AG10803 (cell line): ENCODE measurements at regions not wholly inside any gene's neighbourhood (a gene's known extent, or its start where the extent isn't known, plus 50 kb on each side); places are given as distances from the start of the nearest gene placed in this dataset.

ENCODE experiments used
- DNase-seq: peaks from one replicate; pipeline ENCODE4 v3.0.0; 2010; ENCODE audit warnings: low read depth
- H3K4me3 ChIP-seq: 2 replicates; pipeline ENCODE4 v1.5.1; 2011; ENCODE audit warnings: mild to moderate bottlenecking, low read length, control low read depth
- TF ChIP-seq, protein P1 (sequence below): conservative IDR thresholded peaks from 2 replicates; pipeline ENCODE4 v1.5.1; 2011; ENCODE audit warnings: mild to moderate bottlenecking, low read length, control low read depth, inconsistent platforms

DNA sequence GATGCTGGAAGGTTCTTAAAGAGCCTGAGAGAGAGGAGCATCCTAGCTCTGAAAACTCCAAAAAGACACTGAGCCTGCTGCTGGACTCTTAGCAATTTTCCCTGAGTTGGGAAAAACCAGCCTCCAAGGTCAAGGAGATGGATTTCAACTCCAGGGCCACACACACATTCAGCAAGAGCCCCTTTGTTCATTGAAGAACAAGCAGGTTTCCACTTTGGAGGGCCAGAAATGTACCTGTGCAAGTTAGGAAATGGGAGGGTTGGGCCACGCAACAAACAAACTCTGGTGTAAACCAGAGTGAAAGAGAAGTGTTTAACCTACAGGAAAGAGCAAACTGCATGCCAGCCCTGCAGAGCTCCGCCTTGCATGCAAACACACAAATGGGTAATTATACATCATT lies 264.8 kb upstream of the RPL38 start:
- DNase-seq, result no peak
- no peak overlapping the region for H3K4me3 ChIP-seq
- TF ChIP-seq, protein P1, sequence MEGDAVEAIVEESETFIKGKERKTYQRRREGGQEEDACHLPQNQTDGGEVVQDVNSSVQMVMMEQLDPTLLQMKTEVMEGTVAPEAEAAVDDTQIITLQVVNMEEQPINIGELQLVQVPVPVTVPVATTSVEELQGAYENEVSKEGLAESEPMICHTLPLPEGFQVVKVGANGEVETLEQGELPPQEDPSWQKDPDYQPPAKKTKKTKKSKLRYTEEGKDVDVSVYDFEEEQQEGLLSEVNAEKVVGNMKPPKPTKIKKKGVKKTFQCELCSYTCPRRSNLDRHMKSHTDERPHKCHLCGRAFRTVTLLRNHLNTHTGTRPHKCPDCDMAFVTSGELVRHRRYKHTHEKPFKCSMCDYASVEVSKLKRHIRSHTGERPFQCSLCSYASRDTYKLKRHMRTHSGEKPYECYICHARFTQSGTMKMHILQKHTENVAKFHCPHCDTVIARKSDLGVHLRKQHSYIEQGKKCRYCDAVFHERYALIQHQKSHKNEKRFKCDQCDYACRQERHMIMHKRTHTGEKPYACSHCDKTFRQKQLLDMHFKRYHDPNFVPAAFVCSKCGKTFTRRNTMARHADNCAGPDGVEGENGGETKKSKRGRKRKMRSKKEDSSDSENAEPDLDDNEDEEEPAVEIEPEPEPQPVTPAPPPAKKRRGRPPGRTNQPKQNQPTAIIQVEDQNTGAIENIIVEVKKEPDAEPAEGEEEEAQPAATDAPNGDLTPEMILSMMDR, result no peak

DNA sequence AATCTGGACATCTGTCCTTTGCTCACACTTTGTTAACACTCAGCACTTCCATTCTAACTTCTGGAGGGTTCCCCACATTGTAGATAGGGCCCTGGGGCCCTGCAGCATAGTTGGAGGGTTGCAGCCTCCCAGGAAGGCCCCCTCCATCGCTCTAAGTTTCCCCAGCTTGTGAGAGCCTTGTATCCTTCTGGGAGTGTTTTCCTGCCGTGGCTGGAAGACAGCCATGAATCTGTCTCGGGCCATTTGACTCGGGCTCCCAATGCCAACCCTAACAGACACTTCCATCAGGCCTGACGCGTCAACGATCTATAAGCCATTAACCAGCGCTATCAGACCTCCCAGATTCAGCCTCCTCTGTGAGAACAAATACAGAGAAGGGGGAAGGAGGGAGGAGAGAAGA lies 263.7 kb upstream of the RPL38 start:
- no peak overlapping the region for H3K4me3 ChIP-seq
- no peak for DNase-seq

DNA sequence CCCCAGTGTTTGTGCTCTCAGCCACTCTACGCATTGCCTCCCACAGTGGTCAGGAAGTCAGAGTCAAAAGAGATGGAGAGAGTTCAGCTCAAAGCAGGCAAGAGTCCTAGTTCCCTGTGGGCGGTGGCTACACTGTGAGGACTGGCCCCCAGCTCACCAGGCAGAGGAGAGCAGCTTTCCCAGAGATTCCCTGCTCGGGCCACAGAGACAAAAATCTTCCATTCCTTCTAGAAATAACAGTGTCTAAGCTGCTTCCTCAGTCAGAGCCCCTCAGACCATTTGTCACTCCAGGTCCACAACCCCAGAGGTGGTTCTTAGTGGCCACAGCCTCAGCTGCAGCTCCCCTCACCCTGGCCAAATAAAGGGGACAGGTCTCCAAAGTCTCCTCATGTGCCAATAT lies 263.0 kb upstream of the RPL38 start:
- no peak for DNase-seq
- no peak overlapping the region for H3K4me3 ChIP-seq
- TF ChIP-seq, protein P1, result no peak

More for the DNA sequence above, 263.7 kb upstream of the RPL38 start:
- TF ChIP-seq, protein P1, result no peak

DNA sequence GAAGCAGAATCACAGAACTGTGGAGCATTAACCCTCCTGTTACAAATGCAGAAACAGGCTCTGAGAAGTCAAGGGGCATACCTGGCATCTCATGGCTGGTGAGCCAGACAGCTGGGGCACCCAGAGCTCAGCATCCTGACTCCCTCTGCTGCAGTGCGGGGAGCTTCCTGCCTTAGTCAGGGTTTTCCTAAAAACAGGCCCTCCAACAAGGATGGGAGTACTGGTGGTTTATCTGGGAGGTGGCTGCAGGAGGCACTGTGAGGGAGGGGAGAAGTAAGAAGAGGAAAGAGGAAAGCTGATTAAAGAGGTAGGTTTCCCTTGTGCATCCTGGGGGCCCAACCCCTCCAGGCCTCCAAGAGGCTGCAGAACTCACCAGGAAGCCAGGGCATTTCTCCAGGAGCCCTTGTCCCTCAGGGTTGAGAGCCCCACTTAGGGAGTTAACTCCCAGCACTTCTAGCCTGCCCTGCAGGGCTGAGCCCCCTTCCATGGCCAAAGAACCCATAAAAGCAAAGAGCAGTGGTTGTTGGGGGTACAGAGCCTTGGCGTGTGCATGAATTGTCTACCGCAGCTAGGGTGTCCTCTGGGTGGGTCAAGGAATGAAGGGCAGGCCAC lies 261.5 kb upstream of the RPL38 start:
- TF ChIP-seq, protein P1, result no peak
- no peak for DNase-seq
- no peak overlapping the region for H3K4me3 ChIP-seq

DNA sequence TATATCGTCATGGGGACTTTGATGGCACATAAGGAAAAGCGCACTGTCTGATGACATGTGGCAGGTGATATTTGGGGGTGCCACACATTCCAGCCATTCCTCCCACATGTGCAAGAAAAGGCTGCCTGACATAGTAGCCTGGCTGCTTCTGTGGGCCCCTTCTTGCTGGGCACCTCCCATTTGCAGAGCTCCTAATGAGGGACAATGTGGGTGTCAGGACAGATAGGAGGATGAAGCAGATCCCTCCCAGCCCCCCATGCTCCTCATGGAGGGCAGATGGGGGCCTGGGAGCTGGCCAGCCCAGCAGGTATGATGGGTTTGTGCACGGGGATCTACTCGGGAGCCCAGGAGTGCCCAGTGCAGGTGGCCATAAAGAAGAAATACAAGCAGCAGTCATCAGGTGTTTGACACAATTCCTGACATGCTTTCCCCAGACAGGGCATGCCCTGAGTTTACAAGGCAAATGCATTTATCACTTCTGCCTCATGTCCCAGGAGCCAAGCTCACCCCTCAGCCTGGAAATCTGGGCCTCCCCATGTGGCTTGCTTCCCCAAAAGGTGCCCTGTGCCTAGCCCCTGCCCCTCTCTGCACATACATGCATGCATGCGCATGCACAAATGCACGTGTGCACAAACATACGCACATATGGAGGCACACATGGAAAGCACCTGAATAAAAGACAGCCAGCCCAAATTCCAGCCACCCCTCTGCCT lies 260.6 kb upstream of the RPL38 start:
- H3K4me3 ChIP-seq, result no peak overlapping the region
- TF ChIP-seq, protein P1, result no peak
- no peak for DNase-seq

DNA sequence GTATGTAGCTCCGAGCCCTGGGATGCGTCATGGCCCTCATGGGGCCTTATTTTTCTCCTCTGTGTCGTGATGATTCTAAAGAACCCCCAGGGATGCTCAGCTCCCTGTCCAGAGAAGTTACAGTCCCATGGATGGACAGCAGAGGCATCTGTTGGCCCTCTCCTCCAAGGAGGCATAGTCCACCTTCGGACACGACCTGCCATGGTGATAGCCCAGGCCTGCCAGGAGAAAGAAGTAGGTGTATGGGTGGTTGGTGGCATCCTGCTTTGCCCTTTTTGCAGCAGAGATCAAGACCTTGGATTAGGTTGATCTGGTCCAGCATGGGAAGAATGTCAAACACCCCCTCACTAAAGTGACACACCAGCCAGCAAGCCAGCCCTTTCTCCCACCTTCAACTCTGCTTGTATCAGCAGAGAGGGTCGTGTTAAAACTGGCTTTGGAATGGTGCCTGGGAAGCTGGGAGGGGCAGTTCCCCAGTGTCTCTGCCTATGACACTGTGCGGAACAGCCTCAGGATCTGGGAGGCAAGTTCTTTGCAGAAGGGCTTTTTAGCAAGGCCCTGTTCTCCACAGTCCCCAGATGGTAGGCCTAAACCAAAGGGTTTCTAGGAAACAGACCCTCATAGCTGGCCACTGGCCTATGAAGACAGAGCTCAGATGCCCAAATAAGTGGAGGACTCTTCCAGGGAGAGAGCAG lies 259.9 kb upstream of the RPL38 start:
- DNase-seq, result no peak
- H3K4me3 ChIP-seq, result no peak overlapping the region
- TF ChIP-seq, protein P1, result no peak
